HG02642 (cell line): ENCODE measurements at regions not wholly inside any gene's neighbourhood (a gene's known extent, or its start where the extent isn't known, plus 50 kb on each side); places are given as distances from the start of the nearest gene placed in this dataset.
"Not testable (repeated sequence)": the region's sequence is repeated elsewhere in the genome, so short reads cannot be mapped to it uniquely, and the experiment has no call there.

Source experiments
- ATAC-seq: cut with Tn5 transposase; IDR thresholded peaks from one replicate; pipeline ENCODE4 v1.9.1; 2021; ENCODE audit warnings: mild to moderate bottlenecking; ENCODE audit not compliant: unreplicated experiment, poor library complexity

GRCh38 chr3:185306286-185306685 is 52.4 kb upstream of the EHHADH start:
- ATAC-seq, result not testable (repeated sequence)

DNA sequence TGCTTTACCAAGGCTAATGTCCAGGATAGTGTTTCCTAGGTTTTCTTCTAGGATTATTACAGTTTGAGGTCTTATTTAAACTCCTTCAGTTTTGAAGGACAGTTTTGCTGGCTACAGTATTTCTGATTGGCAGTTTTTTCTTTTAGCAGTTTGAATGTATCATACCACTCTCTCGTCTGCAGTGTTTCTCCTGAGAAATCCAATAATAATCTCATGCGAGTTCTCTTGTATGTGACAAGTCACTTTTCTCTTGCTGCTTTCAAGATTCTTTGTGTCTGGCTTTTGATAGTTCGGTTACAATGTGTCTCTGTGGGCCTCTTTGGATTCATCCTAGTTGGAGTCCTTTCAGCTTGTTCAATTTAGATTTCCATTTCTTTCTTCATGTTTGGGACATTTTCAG is 53.0 kb upstream of the EHHADH start:
- ATAC-seq, result no peak

- peak; percentile 51 for ATAC-seq
These were observed 54.4 kb upstream of the EHHADH start for GRCh38 chr3:185308126-185308754.

GRCh38 chr3:185309302-185309701 is 53.6 kb upstream of the MAP3K13 start:
- ATAC-seq, result no peak

DNA sequence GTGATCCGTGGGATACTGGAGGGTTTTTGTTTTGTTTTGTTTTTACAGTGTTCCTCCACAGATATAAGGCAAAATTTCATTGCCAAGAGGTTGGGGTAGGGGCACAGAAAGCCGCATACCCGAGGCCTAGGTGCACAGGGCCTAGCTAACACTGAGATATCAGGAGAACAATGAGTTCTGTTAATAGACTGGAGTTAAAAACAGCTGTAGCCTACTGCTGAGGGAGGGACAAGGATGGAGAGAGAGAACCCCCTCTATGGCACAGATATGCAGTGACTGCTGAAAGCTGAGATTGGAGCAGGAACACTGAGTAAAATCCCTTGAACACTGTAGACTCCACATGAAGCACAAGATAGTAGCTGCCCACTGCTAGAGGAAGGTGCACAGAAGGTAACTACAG is 53.1 kb upstream of the MAP3K13 start:
- no peak for ATAC-seq

- no peak for ATAC-seq
These were observed 50.9 kb upstream of the MAP3K13 start for GRCh38 chr3:185311991-185312390.
